GM21367 (cell line): ENCODE measurements at regions not wholly inside any gene's neighbourhood (a gene's known extent, or its start where the extent isn't known, plus 50 kb on each side); places are given as distances from the start of the nearest gene placed in this dataset.

Experiments
- ATAC-seq: cut with Tn5 transposase; IDR thresholded peaks from one replicate; pipeline ENCODE4 v1.9.1; 2021; ENCODE audit not compliant: unreplicated experiment

DNA sequence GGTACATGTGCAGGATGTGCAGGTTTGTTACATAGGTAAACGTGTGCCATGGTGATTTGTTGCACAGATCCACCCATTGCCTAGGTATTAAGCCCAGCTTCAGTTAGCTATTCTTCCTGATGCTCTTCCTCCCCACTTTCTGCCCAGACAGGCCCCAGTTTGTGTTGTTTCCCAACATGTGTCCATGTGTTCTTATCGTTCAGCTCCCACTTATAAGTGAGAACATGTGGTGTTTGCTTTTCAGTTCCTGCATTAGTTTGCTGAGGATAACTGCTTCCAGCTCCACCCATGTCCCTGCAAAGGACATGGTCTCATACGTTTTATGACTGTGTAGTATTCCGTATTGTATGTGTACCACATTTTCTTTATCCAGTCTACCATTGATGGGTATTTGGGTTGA is 251.7 kb upstream of the NOVA1 start:
- no peak for ATAC-seq

DNA sequence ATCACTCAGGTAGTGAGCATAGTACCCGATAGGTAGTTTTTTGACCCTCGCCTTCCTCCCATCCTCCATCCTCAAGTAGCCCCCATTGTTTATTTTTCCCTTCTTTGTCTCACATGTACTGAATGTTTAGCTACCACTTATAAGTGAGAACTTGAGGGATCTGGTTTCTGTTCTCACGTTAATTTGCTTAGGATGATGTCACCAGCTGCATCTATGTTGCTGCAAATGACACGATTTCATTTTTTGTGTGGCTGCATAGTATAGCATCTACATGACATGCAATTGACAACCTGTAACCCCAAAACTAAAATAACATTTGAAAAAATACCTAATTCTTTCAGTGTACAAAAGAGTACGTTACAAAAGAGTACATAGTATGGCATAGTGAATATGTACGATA is 254.0 kb upstream of the NOVA1 start:
- no peak for ATAC-seq

DNA sequence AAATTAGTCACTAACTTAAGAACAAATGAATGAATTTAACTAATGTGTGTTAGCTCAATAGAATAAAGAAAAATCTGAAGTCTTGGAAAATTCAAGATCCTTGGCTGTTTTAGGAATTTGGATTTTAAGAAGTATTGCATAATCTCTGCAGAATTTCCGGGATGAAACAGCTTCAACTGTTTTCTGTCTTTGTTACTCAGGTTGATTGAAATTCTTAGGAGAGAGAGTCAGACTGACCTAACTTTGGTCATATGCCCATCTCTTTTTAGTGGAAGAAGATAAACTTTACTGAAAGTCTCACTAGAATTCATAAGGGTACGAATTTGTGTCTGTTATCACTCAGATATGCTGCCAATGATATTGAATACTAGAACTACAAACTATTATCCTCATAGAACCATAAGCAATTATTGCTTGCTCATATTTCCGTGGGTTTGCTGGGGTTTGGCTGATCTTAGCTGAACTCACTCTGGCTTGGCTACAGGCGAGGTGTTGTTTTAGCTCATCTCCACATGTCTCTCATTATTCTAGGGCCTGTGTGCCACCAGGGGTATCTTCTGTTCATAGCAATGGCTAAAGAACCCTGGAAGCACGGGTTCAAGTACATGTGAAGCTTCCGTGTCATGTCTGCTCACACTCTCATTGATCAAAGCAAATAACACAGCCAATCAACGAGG is 257.4 kb upstream of the NOVA1 start:
- no peak for ATAC-seq

DNA sequence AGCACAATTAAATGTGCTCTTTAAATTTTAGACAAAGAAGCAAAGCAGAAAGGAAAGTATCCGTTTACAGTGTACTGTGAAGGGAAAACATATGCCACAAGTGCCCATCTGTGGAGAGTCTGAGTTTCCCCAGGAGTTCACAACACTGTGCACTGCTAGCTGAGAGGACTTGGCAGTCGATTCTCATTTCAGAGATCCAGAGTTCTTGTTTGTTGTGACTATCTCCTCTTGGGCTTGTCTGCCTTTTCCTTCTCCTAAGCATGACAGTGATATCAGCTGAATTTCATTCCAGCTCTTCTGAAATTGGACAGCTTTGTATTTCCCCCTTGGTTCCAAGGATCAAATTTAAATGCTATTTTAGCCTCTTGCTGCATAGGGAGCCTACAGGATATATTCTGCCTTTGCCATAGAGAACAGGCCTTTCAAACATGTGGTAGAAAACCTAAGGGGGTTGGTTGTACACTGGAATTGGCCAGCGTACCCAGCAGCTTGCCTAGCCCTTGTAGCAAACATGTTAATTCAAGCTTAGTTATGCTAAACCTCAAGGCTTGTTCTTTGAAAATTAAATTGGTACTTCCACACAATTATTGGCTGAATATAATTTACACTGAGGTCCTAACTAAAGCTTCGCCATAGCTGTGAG is 259.2 kb upstream of the NOVA1 start:
- ATAC-seq: no peak

- ATAC-seq: no peak
These were observed 261.6 kb upstream of the NOVA1 start for GRCh38 chr14:26859483-26859882.

DNA sequence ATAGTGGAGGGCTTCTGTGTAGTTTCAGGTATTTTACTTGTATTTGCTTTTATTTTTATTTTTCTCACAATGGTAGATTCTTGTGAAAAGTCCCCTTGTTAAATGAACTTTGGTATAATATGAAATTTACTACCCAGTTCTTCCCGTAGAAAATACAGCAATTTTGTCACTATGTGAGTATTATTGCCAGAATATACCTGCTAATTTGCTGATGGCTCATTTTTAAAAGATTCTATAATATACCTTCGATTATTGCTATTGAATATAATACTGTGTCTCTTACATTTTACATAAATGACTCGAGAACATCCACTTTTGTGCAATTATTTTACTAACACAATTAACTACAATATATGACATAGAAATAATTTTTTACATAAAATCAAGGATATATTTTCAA is 262.3 kb upstream of the NOVA1 start:
- ATAC-seq: no peak

DNA sequence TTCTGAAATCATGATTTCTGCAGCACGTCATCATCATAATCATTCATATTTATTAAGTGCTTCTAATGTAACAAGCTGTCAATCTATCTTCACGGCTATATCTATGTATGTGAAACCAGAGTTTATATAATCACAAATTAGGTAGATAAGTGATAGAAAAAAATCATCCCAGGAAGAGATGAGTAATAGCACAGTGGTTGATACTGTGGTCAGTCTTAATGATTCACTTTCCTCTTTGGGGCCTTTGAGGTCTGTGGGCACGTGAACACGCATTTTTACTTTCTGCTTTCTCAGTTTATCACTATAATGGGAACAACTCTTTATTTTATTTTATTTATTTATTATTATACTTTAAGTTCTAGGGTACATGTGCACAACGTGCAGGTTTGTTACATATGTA is 265.9 kb upstream of the NOVA1 start:
- ATAC-seq: no peak

DNA sequence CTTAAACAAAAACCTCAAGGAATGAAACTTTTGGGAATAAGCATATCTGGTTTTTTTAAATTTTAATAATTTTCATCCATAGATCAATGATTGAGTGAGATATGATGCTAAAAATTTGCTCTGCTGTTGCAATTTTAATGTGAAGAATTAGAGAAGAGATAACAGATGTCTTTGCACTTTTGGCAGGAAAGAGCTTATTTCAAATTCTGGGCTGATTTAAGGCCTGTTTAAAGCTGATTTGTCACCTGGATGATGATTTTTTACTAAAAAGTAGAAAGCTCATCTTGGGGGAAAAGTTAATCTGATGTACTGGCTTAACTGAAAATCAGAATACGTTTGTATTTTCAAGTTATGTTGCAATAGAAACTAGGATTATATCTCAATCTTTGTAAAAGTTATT is 268.9 kb upstream of the NOVA1 start:
- ATAC-seq: no peak

- no peak for ATAC-seq
These were observed 269.4 kb upstream of the NOVA1 start for GRCh38 chr14:26867171-26867757.

- ATAC-seq: no peak
These were observed 272.3 kb upstream of the NOVA1 start for GRCh38 chr14:26870096-26870495.

GRCh38 chr14:26870722-26871617 is 273.1 kb upstream of the NOVA1 start:
- no peak for ATAC-seq

DNA sequence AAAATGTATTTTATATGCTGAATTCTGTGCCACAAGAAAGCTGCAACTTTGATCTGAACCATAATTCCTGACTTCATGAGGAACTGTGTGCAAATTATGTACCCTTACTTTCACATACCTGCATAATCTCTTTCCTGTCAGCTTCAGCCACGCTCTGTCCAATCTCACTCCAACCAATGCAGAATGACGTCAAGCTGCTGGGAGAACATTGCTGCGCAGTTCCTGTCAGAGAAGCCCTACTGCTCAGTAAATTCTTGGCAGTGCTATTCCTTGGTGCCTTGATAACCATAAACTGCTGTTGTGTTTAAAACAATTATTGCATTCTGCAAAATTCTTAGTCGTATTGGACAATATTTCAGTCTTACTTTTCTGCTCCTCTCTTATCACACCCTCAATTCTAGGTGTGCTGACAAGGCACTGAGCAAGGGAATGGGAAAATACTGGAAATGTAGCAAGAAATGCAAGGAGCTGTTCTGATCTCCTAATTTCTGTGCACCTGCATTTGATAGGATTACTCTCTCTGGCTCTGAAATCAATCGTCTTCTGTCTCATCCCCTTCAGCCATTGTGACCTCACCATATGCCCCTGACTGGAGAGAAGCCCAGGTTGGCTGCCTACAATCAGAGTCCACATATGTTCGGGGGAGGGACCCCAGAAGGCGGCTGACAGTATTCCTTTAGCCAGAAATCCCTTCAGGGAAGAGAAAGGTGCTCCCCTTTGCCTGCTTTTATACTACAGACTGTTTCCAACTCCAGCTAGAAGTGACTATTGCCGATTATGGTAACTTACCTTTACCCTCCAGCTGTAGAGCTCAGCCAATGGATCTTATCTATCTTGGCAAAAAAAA is 274.9 kb upstream of the NOVA1 start:
- ATAC-seq: no peak

DNA sequence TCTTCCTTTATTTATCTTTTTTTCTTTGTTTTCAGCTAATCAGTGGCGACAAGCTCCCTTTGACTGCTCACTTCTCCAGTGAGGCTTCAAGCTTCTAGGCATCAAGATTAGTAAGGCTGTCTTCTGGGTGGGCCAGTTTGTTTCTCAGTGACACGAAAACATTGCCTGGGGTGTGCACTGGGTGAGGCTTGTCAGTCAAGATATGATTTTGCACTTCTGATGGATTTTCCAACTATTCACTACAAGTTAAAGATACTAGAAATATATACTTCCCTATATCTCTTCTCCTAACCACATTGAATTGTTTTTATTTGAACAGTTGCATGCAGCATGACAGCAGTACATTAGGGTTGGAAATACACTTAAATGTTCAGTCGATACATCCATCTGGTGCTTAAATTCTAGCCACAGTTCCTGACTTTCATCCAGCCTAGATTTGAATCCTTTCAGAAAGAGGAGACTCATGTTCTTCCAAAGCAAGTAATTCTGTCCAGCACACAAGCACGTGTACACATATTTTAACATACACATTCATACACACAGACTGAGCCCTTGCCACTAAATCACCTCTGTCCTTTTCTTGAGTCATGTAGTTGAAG is 275.6 kb upstream of the NOVA1 start:
- ATAC-seq: no peak

DNA sequence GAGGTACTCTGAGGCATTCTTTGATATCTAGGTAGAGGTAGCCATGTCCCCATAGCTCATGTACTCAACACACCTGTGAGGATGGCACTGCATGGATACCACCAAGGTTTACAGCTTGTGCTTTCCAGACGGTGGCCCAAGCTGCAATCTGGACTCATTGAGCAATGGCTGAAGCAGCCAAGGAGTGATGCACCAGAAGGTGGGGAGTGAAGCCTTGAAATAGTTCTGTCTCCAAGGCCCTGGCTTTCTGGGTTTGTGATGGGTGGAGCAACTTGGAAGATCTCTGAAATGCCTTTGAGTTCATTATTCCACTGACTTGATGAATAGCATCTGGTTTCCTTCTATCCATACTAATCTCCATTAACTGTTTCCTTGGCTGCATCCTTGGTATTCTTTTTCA is 290.0 kb upstream of the NOVA1 start:
- ATAC-seq: no peak

DNA sequence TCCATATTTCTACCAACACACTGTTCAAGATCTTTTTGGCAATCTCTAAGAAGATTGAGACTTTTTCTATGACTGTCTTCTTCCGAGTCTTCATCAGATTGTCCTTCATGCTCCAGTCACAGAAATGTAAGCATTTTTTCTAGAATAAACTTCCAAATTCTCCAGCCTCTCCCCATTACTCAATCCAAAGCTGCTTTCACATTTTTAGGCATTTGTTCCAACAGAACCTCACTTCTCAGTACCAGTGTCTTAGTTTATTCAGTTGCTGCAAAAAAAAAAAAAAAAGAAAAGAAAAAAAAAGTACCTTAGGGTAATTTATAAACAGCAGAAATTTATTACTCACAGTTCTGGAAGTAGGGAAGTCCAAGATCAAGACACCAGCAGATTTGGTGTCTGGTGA is 290.8 kb upstream of the NOVA1 start:
- ATAC-seq: no peak

GRCh38 chr14:26896447-26896846 is 298.6 kb upstream of the NOVA1 start:
- no peak for ATAC-seq

- no peak for ATAC-seq
These were observed 299.4 kb upstream of the NOVA1 start for GRCh38 chr14:26897196-26897595.

- no peak for ATAC-seq
These were observed 307.4 kb upstream of the NOVA1 start for GRCh38 chr14:26905229-26905628.

DNA sequence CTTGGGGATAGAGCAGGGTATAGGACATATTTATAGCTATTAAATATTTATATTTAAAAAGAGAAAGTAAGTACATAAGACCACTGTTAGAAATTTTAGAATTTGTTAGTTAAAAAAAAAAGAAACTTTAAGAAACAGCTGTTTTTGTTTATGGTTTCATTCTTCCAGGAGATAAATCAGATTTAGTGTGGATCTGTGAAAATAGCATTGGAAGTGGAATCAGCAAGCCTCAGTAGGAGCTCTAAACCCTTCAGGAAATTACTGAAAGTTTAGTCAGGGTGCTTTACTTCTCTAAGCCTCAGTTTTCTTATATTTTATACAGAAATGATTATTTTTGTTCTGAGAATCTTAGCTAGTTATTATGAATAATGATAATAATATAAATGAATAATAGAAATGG is 316.0 kb upstream of the NOVA1 start:
- no peak for ATAC-seq

- no peak for ATAC-seq
These were observed 319.3 kb upstream of the NOVA1 start for GRCh38 chr14:26917086-26917485.
